Epithelial cell of esophagus (primary cell): ENCODE measurements at regions not wholly inside any gene's neighbourhood (a gene's known extent, or its start where the extent isn't known, plus 50 kb on each side); places are given as distances from the start of the nearest gene placed in this dataset.
"Not testable (repeated sequence)": the region's sequence is repeated elsewhere in the genome, so short reads cannot be mapped to it uniquely, and the experiment has no call there.

Source experiments
- DNase-seq: peaks from one replicate; pipeline ENCODE4 v3.0.0; 2010; ENCODE audit warnings: low read depth
- H3K4me3 ChIP-seq: 2 replicates; pipeline ENCODE4 v1.5.1; 2011; ENCODE audit warnings: mild to moderate bottlenecking, low read length, control low read depth
- CTCF ChIP-seq: IDR thresholded peaks from 2 replicates; pipeline ENCODE4 v1.5.1; 2011; ENCODE audit warnings: low read depth, mild to moderate bottlenecking, low read length, control low read depth, inconsistent platforms; ENCODE audit not compliant: insufficient read depth; ENCODE audit errors: missing control alignments

DNA sequence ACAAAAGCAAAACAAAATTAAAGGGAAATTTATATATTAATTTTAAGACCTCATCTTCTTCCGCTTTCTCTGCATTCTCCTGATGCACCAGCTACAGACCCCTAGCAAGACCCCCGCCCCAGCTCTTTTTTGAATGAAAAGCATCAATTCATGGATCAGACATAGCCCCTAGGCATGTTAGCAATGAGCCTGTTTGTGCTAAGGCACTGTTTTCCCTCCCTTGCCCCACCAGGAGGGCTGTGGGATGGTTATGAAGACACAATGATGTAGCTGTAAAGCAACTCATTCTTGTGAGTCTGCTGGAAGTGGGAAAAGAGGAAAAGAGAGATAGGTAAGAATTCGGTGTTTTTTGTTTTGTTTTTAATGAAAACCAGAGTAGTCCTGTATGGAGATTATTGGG is 88.5 kb upstream of the ZBTB18 start:
- no peak for DNase-seq
- no peak for TF ChIP-seq CTCF
- no peak overlapping the region for H3K4me3 ChIP-seq

DNA sequence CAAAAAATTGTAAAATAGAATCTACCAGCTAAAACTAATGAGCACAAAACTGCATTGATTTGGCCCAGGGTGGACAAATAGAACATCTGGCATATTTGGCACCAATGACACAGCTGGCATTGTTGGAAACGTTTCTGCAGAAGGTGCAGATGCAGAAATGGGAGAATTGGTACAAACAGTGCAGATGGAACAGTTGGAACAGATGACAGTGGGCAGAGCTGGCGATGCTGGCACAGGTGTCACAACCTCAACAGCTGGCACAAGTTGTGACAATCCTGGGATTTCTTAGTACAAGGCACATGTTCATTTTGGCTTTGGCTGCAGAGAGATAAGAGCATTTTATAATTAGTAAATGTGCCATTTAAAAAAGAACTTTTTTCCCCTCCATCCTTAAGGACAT is 91.1 kb upstream of the ZBTB18 start:
- no peak for TF ChIP-seq CTCF
- DNase-seq = no peak
- no peak overlapping the region for H3K4me3 ChIP-seq

DNA sequence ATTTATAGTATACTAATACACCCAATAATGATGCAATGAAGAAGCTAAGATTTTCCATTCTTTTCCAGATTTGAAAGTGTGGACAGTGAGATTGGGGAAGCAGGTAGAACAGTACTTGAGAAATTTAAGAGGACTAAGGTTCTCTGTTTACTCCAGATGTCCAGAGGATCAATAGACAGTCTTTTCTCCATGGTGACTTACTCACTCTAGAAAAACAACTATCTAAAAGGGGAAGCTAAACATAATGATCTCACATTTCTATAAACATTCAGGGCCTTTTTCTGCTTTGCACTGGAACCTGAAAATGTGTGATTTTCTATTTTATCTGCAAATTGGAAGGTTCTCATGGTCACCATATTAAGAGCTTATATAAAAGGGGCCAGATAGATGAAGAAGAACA is 93.9 kb upstream of the ZBTB18 start:
- DNase-seq = no peak
- TF ChIP-seq CTCF = no peak
- no peak overlapping the region for H3K4me3 ChIP-seq

- no peak for TF ChIP-seq CTCF
- DNase-seq = no peak
- no peak overlapping the region for H3K4me3 ChIP-seq
Measured at GRCh38 chr1:243956450-243956849, 94.6 kb upstream of the ZBTB18 start.

GRCh38 chr1:243951207-243951606 is 99.9 kb upstream of the ZBTB18 start:
- not testable (repeated sequence) for H3K4me3 ChIP-seq, DNase-seq

- peak; percentile 71 for DNase-seq
- H3K4me3 ChIP-seq = no peak overlapping the region
- TF ChIP-seq CTCF = no peak
Measured at GRCh38 chr1:243950166-243950565, 100.1 kb upstream of the AKT3 start.

DNA sequence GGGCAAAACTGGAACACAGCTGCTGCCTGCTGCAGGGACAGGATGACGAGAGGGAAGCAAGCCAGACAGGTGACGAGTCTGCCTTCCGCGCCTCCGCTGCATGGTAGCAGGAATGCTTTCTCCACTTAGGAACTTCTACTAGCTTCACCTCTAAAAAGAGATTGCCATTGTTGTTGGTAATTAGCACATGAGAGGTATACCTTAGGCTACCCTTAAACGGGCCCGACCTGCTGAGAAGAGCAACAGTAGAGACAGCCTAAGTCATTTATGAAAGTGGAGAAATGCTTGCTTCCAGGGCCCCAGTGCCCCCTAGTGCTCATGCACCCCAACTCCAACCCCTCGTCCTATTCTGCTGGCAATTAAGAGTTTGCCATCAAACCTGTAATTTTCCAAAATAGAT is 96.9 kb upstream of the AKT3 start:
- no peak for TF ChIP-seq CTCF
- no peak for DNase-seq

GRCh38 chr1:243946253-243946652 is 96.2 kb upstream of the AKT3 start:
- no peak for TF ChIP-seq CTCF
- no peak overlapping the region for H3K4me3 ChIP-seq
- no peak for DNase-seq

More for the DNA sequence above, 96.9 kb upstream of the AKT3 start:
- no peak overlapping the region for H3K4me3 ChIP-seq
